ENCODE measurements at regions not wholly inside any gene's neighbourhood (a gene's known extent, or its start where the extent isn't known, plus 50 kb on each side); places are given as distances from the start of the nearest gene placed in this dataset.

DNA sequence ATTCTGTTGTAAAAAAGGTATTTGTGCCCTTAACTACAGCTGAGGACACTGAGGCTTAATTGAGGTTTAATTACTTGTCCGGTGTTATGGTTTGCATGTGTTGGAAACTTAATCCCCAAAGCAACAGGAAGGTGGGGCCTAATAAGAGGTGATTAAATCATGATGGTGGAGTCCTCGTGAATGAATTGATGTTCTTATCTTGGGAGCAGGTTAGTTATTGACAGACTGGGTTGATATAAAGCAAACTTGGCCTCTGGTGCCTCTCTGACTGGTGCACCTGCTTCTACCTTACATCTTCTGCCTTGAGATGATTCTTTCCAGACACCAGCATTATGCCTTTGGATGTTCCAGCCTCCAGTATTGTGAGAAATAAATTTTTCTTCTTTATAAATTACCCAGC lies 306.5 kb upstream of the HS3ST5 start:
- POLR2A ChIA-PET: no interaction called here

More for the DNA sequence above, 306.5 kb upstream of the HS3ST5 start:
- Histone ChIP-seq H3K27me3 (ENCODE audit: control insufficient read depth in 1 of 2, insufficient read depth in 2 of 2, low read length in 2 of 2) (no peaks in the 10 kb centered on the region; a peak in 1 of 5 replicates), H3K9ac (ENCODE audit: insufficient read depth, low read depth, low read length) (no peak overlapping the region), H3K36me3 (replicated peaks in 1 of 2; ENCODE audit: control insufficient read depth in 1 of 2, insufficient read depth in 2 of 2, low read length in 2 of 2) (no peaks in the 10 kb centered on the region), H3K4me2 (ENCODE audit: low read depth, low read length) (no peak overlapping the region), H3K27ac (ENCODE audit: extremely low read length, insufficient read depth, low read length) (no peak overlapping the region), H2AFZ (ENCODE audit: low read length) (no peak overlapping the region), H4K20me1 (ENCODE audit: insufficient read depth, low read length) (no peaks in the 10 kb centered on the region), H3K4me1 (ENCODE audit: insufficient read depth, low read length) (no peaks in the 10 kb centered on the region), H3K79me2 (ENCODE audit: insufficient read depth, low read length) (no peaks in the 10 kb centered on the region), H3K4me3 (replicated peaks in 1 of 3; ENCODE audit: insufficient read depth in 1 of 3, low read depth in 2 of 3, low read length in 3 of 3) (no peak overlapping the region), H3K9me3 (ENCODE audit: low read length) (no peaks in the 10 kb centered on the region)
- FAIRE-seq (no peak), DNase-seq (ENCODE audit: low spot score) (no peak), ATAC-seq (no peak)
- CTCF ChIA-PET (ENCODE audit: low intra/inter-chr PET ratio, low total read pairs): no interaction called here
- intact Hi-C loops (cut with micrococcal nuclease; ENCODE audit: unreplicated experiment) (no loop called here), in situ Hi-C loops (cut with HindIII; ENCODE audit: extremely low pct_ligation_motif_present, low pct_unique_long_range_greater_than_20kb) (no loop called here)
- 2% methylated on average over 2 of the region's 2 CpGs for WGBS (ENCODE audit: low lambda C conversion rate)
- BruUV-seq (replicated peaks): no TSS peak
- TF ChIP-seq, protein P1, sequence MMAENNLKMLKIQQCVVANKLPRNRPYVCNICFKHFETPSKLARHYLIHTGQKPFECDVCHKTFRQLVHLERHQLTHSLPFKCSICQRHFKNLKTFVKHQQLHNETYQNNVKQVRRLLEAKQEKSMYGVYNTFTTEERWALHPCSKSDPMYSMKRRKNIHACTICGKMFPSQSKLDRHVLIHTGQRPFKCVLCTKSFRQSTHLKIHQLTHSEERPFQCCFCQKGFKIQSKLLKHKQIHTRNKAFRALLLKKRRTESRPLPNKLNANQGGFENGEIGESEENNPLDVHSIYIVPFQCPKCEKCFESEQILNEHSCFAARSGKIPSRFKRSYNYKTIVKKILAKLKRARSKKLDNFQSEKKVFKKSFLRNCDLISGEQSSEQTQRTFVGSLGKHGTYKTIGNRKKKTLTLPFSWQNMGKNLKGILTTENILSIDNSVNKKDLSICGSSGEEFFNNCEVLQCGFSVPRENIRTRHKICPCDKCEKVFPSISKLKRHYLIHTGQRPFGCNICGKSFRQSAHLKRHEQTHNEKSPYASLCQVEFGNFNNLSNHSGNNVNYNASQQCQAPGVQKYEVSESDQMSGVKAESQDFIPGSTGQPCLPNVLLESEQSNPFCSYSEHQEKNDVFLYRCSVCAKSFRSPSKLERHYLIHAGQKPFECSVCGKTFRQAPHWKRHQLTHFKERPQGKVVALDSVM (CRISPR knock-in tag; IDR thresholded peaks at IDR 0.05): no peak
- TF ChIP-seq, protein P2, sequence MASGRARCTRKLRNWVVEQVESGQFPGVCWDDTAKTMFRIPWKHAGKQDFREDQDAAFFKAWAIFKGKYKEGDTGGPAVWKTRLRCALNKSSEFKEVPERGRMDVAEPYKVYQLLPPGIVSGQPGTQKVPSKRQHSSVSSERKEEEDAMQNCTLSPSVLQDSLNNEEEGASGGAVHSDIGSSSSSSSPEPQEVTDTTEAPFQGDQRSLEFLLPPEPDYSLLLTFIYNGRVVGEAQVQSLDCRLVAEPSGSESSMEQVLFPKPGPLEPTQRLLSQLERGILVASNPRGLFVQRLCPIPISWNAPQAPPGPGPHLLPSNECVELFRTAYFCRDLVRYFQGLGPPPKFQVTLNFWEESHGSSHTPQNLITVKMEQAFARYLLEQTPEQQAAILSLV (CRISPR knock-in tag; IDR thresholded peaks at IDR 0.05; ENCODE audit: borderline replicate concordance): no peak
- TF ChIP-seq ZSCAN30 (CRISPR knock-in tag; IDR thresholded peaks at IDR 0.05): no peak
- TF ChIP-seq KMT2A (CRISPR knock-in tag; IDR thresholded peaks at IDR 0.05): no peak
- TF ChIP-seq, protein P3, sequence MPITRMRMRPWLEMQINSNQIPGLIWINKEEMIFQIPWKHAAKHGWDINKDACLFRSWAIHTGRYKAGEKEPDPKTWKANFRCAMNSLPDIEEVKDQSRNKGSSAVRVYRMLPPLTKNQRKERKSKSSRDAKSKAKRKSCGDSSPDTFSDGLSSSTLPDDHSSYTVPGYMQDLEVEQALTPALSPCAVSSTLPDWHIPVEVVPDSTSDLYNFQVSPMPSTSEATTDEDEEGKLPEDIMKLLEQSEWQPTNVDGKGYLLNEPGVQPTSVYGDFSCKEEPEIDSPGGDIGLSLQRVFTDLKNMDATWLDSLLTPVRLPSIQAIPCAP (CRISPR knock-in tag; IDR thresholded peaks at IDR 0.05; ENCODE audit: low read depth): no peak
- no peak for TF ChIP-seq ZNF329 (CRISPR knock-in tag; IDR thresholded peaks at IDR 0.05; ENCODE audit: low read depth)
- no peak for TF ChIP-seq ZNF563 (CRISPR knock-in tag; IDR thresholded peaks at IDR 0.05)
- TF ChIP-seq MEIS1 (CRISPR knock-in tag; IDR thresholded peaks at IDR 0.05; ENCODE audit: borderline replicate concordance): no peak
- no peak for TF ChIP-seq ZNF282 (IDR thresholded peaks at IDR 0.05; ENCODE audit: partially characterized antibody)
- TF ChIP-seq ZNF674 (CRISPR knock-in tag; IDR thresholded peaks at IDR 0.05; ENCODE audit: low read depth): no peak
- TF ChIP-seq, protein P4, sequence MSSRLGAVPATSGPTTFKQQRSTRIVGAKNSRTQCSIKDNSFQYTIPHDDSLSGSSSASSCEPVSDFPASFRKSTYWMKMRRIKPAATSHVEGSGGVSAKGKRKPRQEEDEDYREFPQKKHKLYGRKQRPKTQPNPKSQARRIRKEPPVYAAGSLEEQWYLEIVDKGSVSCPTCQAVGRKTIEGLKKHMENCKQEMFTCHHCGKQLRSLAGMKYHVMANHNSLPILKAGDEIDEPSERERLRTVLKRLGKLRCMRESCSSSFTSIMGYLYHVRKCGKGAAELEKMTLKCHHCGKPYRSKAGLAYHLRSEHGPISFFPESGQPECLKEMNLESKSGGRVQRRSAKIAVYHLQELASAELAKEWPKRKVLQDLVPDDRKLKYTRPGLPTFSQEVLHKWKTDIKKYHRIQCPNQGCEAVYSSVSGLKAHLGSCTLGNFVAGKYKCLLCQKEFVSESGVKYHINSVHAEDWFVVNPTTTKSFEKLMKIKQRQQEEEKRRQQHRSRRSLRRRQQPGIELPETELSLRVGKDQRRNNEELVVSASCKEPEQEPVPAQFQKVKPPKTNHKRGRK (CRISPR knock-in tag; IDR thresholded peaks at IDR 0.05): no peak
- no peak for TF ChIP-seq MTA3 (CRISPR knock-in tag; IDR thresholded peaks at IDR 0.05)
- no peak for TF ChIP-seq ZBTB3 (CRISPR knock-in tag; IDR thresholded peaks at IDR 0.05; ENCODE audit: borderline replicate concordance, low read depth)

Measured in HepG2 (cell line).